ENCODE measurements at regions not wholly inside any gene's neighbourhood (a gene's known extent, or its start where the extent isn't known, plus 50 kb on each side); places are given as distances from the start of the nearest gene placed in this dataset.

GRCh38 chr18:22673182-22673862 lies 255.6 kb upstream of the CTAGE1 start:
- DNase-seq (ENCODE audit: low spot score) = no peak

GRCh38 chr18:22674272-22674671 lies 256.6 kb upstream of the CTAGE1 start:
- DNase-seq (ENCODE audit: low spot score) = no peak

- DNase-seq (ENCODE audit: low spot score) = no peak
Measured at GRCh38 chr18:22675006-22675405, 257.3 kb upstream of the CTAGE1 start.

GRCh38 chr18:22676423-22676822 lies 256.7 kb upstream of the RBBP8 start:
- no peak for DNase-seq (ENCODE audit: low spot score)

GRCh38 chr18:22678486-22678885 lies 254.6 kb upstream of the RBBP8 start:
- no peak for DNase-seq (ENCODE audit: low spot score)

- DNase-seq (ENCODE audit: low spot score) = no peak
Measured at GRCh38 chr18:22680944-22681343, 252.2 kb upstream of the RBBP8 start.

GRCh38 chr18:22681908-22682307 lies 251.2 kb upstream of the RBBP8 start:
- no peak for DNase-seq (ENCODE audit: low spot score)

- DNase-seq (ENCODE audit: low spot score) = no peak
Measured at GRCh38 chr18:22682720-22683119, 250.4 kb upstream of the RBBP8 start.

GRCh38 chr18:22683196-22683676 lies 249.9 kb upstream of the RBBP8 start:
- no peak for DNase-seq (ENCODE audit: low spot score)

- no peak for DNase-seq (ENCODE audit: low spot score)
Measured at GRCh38 chr18:22683786-22684185, 249.3 kb upstream of the RBBP8 start.

GRCh38 chr18:22684268-22684667 lies 248.9 kb upstream of the RBBP8 start:
- DNase-seq (ENCODE audit: low spot score) = no peak

- DNase-seq (ENCODE audit: low spot score) = no peak
Measured at GRCh38 chr18:22685788-22686187, 247.3 kb upstream of the RBBP8 start.

GRCh38 chr18:22687892-22688680 lies 245.0 kb upstream of the RBBP8 start:
- DNase-seq (ENCODE audit: low spot score) = no peak

- DNase-seq (ENCODE audit: low spot score) = no peak
Measured at GRCh38 chr18:22688877-22689496, 244.1 kb upstream of the RBBP8 start.

GRCh38 chr18:22689712-22690111 lies 243.4 kb upstream of the RBBP8 start:
- DNase-seq (ENCODE audit: low spot score) = no peak

- no peak for DNase-seq (ENCODE audit: low spot score)
Measured at GRCh38 chr18:22690556-22690955, 242.6 kb upstream of the RBBP8 start.

GRCh38 chr18:22691946-22692710 lies 241.0 kb upstream of the RBBP8 start:
- DNase-seq (ENCODE audit: low spot score) = no peak

- DNase-seq (ENCODE audit: low spot score) = no peak
Measured at GRCh38 chr18:22694954-22695353, 238.2 kb upstream of the RBBP8 start.

- DNase-seq (ENCODE audit: low spot score) = no peak
Measured at GRCh38 chr18:22695674-22696073, 237.5 kb upstream of the RBBP8 start.

GRCh38 chr18:22697561-22697960 lies 235.6 kb upstream of the RBBP8 start:
- no peak for DNase-seq (ENCODE audit: low spot score)

- DNase-seq (ENCODE audit: low spot score) = no peak
Measured at GRCh38 chr18:22698711-22699110, 234.4 kb upstream of the RBBP8 start.

GRCh38 chr18:22699629-22700028 lies 233.5 kb upstream of the RBBP8 start:
- no peak for DNase-seq (ENCODE audit: low spot score)

All from Ammon's horn (tissue), 1 donor.